HG03342 (cell line): ENCODE measurements at regions not wholly inside any gene's neighbourhood (a gene's known extent, or its start where the extent isn't known, plus 50 kb on each side); places are given as distances from the start of the nearest gene placed in this dataset.

Experiments used
- ATAC-seq: cut with Tn5 transposase; IDR thresholded peaks from one replicate; pipeline ENCODE4 v1.9.1; 2021; ENCODE audit warnings: mild to moderate bottlenecking, moderate library complexity; ENCODE audit not compliant: unreplicated experiment

DNA sequence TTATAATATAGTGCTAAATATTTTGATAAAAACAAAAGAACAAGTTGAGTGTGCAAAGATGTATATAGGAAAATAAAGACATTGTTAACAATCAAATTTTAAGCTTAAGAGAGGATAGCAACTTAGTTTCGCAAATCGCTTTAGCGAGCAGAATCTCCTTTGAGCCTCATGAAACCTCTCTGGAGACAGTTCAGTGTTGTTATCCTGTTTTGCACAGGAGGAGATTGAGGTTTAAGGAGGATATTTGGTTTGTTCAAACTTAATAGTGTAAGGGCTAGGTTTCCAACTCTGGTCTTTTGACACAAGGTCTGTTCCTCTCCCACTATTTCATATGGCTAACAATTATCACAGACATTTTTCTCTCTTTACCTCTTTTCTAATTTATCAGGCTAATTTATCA, 1848.5 kb upstream of the TENM3 start:
- ATAC-seq = no peak

DNA sequence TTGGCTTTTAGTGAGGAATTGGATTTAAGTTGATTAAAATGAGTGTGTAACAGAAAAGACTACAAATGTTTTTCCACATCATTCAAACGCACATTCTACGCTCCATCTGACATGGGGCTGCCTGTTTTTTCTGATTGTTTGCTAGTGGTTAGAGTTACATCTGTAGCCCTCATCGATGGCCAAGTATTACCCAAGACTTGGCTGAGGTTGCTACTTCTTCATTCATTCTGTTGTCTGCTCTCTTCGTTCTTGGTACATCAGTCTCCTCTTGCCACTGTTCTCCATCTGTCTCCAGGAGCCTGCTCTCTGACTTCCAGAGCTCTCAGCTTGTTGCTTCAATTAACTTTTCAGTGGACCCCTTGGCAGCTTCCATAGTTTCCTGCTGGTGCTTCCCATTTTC, 1844.6 kb upstream of the TENM3 start:
- ATAC-seq = no peak

DNA sequence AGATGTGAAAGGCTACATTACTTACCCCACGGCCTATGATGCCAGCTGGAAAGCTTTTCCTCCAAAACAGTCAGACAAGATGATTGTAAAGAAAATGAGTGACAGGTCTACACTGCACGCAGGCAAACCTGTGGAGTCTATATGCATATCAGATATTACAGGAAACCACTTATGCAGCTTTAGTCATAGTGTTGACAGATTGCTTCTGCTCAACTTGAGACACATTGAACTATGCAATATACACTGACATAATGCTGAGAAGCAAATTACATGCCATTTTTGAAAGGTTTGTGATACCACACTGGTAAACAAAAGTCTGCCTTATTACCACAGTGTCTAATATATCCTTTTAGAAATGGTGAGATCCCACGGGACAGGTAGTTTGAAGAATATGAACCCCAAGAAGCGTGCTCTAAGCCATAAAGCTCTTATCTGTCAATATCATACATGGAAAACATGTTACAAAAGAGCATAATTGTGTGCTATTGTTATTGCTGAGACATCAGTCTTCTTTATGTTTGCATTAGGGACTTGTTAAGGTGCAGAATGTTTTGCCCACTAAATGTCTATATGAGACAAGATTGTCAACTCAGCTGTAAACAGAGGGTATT, 1835.8 kb upstream of the TENM3 start:
- ATAC-seq = no peak

DNA sequence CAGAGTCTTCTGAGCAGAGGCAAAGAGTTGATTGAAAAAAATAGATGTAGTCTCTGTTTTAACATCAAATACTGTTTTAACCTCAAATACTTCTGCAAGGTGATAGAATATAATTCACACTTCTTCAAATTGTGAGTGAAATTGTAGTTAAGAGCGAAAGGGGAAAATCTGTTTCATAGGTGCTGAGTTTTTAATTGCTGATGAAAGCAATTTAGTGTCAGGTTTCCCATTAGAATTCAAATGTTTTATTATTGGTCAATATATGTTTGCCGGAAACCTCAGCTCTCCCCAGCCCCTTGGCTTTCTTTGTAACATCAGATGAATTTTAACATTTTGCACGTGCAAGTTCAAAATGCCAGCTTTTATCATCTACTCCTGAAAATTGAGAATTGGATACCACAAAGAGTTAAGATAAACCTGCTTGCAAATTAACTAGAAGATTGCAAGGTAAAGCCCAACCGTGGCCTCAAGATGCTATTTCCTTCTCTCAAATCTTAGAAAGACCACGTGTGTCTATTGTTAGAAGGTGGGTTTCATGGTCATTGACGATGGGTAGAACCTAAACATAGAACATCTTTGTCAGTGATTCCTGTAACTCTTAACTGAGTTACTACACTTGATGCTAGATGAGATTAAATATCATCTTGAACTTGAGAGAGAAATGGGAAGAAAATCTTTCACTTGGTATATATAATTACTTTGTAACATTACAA, 1824.2 kb upstream of the TENM3 start:
- no peak for ATAC-seq

DNA sequence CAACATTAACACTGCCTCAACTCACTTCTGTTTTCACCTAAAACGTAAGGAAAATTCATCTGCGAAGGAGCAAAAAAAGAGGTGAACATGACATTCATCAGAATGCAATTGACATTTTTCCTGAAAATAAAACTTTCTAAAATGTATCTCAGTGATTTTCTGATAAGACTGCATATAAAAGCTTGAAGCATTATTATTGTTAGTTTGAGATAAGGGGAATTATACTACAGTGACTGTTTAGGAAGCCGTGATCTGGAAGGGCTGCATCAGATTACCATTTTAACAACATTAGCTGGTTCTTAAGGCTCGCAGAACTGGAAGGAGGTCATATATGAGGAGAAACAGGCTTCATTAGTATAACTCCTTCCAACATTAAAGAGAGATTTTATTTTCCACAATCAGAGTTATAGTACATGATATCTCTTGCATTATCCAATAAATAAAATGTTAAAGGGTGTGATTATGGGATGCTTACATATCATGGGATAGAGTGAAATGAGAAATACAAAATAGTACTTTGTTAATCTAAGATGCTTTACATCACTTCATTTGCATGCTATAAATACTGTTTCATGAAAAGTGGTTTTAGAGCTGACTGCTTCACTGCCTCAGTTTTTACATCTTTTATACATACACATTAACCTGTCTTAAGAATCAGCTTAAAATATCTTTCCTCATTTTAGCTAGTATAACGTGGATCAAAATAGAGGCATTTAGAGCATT, 1820.1 kb upstream of the TENM3 start:
- ATAC-seq = no peak

DNA sequence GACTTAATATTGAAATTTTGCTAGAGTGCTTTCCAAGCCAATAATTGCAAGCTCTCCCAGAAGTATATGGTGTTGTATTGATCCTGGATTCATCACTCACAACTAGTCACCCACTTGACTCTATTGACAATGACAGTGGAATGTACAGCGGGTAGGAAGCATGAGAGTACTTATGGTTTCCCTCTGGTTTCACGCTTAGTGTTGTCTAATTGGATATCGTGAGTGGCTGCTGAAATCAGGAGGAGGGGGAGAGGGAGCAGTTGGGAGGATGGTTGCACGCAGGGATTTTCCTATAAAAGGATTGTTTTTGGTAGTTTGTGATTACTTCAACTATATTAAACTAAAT, 1819.5 kb upstream of the TENM3 start:
- ATAC-seq = no peak

DNA sequence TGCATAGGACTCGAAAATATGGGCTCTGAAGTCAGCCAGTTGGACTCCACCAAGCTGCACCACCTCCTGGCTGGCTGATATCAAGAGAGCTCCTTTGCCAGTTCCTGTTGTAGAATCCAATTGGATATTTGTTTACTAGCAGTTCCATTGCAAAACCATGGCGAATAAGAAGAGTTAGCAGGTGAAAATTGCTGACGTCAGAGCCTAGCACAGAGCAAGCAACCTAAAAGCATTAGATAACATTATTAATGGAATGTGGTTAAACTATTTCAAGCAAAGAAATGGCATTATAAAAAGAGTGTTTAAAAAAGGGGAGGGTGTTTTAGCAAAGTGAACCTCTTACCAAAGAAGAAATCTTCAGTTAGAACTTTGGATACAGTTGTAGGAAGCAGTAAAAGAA, 1816.3 kb upstream of the TENM3 start:
- no peak for ATAC-seq

DNA sequence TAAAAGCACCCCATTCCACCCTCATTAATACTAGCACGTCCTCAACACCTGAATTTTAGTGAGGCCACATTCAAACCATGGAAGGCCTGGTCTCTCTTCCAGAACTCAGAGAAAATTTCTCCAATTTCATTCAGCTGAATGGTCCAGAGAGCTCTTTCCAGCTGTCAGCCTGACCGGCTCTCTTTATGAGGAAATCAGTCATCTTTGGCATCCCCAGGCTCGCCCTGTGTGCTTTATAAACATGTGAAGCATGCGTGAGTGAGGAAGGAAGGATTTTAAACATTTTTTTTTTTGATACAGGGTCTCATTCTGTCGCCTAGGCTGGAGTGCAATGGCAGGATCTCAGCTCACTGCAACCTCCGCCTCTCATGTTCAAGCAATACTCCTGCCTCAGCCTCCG, 1812.9 kb upstream of the TENM3 start:
- no peak for ATAC-seq

DNA sequence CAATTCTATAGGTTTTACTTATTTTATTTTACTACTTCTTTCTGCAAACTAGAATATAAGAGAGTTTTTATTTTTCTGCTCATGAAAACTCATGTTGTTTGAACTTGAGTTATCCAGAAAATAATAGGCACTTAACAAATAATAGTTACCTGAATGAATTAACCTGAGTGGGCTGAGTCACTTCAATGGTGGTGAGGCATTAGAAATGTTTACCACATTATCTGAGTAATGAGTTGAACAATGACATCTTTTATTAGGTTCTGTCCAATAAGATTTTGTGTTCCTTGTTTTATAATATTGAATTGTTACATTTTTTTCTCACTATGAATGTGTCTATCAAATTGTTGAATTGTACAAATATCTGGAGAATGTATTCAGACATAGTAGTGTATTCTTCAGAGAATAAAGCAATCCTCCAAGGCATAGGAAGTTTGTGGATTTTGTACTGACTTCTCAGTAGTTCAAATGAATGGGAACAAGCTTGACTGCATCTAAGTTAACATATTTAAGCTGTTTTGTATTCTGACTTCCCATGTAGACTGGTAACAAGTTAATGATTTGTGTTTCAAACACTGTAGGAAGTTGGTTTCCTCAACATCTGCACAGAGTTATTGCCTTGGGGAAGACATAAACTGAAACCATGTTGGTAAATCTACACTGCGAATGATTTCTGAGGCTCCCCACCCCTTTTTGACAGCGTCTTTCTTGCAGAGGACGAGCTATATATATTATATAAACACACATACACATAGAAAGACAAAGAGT, 1808.9 kb upstream of the TENM3 start:
- peak; percentile 75 for ATAC-seq

DNA sequence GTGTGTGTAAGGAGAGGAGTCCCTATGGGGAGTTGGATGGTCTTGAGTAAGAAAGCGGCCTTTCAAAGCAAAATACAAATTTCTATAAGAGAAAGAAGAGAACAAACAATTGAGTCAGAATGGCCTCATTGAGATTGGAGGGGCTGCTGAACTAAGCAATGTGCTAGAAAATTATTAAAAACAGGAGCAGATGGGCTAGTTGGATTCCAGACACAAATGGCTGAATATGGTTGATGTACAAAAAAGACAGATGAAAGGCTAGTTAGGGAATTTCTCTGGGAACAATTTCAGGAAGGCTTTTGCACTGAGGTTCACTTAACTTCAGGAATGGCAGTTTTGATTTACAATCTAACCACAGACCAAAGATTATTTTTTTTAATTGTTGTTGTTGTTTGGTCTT, 1806.8 kb upstream of the TENM3 start:
- ATAC-seq = no peak

DNA sequence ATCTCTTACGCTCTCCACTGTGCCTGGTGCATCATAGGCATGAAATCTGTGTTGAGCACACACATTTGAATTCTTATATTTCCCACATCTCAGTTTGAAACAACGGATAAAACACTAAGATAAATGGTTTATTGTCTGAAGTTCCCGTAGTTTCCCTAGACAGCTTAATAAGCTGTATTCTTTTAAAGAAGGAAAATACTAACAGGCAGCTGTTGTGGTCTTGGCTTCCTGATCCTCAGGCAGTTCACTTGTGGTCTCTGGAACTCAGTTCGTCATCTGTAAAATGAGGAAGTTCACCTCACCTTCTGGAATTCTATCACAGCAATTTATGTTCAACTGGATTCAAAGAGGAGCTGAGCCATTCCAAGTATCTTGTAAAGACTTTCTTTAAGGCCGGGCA, 1805.6 kb upstream of the TENM3 start:
- ATAC-seq = no peak

DNA sequence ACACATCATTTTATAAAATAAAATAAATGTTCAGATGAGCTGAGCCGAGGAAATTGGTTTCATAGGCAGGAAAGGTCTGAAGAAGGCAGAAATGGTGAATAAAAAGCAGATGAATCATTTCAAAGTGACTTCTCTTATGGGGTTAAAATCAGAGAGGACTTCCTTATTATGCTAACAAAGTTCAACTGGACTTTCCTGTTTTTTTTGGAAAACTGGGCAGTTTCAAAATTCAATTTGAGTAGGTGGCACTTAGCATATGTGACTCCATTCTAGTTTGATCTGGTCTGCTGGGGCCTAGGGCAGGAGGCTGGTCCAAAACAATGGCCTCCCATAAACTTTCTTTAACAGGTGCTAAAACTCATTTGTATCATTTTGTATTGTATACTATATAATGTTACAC, 1794.9 kb upstream of the TENM3 start:
- ATAC-seq = no peak

DNA sequence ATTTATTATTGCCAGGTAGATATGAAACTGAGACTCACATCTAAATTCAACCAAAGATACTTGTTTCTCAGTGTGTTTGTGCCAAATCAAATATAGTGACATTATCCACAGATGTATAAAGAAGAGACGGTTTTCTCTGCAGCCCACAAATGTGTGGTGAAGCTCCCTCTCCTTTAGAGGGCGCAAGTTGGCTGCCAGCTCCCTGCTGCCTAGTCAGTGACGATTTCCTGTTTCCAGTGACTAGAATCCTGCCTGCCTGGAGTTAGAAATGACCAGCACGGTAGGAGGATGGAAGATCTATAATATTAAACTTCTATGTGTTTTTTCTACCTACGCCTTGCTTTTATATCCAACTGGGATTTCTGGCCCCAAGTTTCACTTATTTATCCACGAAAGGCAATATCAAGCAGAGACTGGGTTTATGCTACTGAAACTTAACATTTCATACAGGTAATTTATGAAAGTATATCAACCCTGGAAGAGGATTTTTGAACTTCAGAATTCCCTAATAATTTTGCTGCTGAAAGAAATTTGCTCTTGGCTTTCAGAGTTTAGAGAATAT, 1793.7 kb upstream of the TENM3 start:
- ATAC-seq = no peak

DNA sequence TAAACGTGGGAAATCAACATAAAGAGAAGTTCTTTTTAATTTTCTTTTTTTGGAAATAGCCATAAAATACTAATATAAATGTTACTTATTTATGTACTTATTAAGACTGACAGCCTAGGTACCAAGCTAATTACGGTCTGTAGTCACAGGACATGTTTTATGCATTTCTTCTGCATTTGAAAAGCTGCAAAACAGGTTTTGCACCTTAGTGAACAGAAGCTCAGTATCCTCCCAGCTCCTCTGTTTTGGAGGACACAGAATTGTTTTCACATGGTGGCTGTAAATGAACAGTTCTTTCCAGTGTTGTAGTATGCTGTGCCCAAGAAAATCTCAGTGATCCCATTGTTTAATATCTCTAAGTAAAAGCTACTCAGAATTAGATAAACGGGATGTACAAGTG, 1788.0 kb upstream of the TENM3 start:
- ATAC-seq = no peak

DNA sequence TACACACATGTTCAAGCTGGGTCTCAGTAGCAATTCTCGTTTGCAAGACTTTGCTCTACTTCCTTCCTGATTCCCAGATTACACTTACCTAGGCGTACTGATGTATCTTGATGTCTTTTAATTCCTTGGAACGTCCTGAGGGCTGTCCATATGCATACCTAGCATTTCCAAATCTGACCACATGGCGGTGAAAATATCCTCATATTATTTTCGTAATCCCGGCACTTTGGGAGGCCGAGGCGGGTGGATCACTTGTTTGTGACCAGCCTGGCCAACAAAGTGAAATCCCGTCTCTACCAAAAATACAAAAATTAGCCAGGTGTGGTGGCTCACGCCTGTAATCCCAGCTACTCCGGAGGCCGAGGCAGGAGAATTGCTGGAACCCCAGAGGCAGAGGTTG, 1786.3 kb upstream of the TENM3 start:
- ATAC-seq = no peak

DNA sequence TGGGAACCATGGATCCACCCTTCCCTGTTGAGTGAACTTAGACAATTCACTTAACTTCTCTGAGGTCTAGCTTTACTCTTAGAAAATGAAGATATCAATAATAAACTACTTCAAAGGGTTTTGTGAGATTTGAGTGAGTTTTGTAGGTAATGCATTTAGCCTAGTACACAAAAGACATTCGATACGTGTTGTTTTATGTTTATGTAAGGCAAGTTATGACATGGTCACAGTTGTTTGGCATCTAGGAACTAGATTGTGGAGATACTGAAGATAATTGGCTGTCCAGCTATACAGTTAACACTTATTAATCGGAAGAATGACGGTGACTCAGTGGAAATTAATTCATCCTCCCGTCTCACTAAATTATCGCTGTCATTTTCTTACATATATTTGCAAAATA, 1781.1 kb upstream of the TENM3 start:
- no peak for ATAC-seq

DNA sequence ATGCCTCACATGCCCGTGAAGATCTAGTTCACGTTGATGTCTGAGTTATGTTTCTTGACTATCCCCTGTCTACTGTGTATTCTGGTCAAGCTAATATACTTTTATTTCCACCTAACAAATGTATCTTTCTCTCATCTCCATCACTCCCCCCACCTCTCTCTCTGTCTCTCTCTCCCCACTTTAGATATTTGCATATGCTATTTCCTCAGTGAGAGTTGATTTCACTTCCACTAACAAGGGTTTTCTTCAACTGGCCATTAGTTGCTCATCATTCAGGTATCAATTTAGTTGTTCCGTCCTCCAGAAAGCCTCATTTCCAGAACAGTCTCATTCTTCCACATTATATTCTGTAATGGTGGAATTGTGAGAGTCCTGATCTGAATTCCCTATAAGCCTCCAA, 1777.8 kb upstream of the TENM3 start:
- ATAC-seq = no peak

DNA sequence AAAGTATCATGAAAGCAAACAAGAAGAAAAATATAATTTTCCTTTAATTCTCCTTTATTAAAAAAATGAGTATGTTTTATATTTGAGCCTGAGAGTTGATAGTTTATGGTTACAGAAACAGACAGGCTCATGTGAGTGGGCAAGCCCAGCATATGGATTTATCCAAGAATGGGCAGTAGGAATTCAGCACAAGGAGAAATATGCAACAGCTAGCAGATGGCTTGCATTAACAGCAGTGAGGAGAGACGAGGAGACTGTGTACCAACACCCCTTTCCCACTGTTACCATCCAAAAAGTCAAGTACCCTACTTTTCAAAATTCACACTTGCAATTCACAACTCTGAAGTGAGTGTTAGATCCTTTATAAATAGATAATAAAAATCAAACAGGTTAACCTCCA, 1760.2 kb upstream of the TENM3 start:
- ATAC-seq = no peak

DNA sequence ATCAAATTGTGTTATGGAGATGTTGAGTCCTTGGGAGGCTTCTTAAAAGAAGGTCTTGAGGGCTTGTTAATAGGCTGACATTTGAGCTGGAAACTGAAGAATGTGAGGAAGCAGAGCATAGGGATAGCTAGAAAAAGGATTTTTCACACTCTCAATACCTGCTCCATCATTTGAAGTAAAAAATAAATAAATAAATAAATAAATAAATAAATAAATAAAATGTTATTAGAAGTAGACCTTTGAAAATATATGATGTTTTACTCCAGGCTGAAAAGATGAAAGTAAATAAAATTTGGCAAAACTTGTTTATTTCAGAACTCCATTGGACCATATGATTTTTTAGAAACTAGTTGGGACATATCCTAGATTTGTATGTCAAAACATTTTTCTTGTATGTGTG, 1757.8 kb upstream of the TENM3 start:
- no peak for ATAC-seq

DNA sequence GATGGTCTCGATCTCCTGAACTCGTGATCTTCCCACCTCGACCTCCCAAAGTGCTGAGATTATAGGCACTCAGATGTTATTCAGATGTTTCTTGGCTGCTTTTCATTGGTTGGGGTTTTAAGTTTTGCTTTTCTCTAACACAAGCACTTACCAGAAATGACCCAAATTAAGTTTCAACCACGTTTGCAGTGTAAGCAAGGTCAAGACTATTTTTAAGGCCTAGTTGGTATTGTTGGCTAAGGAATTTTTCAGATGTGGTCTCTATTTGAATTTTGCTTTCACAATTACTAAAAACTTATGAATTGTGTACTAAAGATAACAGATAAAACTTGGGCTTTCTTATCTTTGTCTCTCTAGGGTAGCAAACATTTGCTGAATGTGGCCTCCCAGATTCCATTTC, 1756.9 kb upstream of the TENM3 start:
- ATAC-seq = no peak

DNA sequence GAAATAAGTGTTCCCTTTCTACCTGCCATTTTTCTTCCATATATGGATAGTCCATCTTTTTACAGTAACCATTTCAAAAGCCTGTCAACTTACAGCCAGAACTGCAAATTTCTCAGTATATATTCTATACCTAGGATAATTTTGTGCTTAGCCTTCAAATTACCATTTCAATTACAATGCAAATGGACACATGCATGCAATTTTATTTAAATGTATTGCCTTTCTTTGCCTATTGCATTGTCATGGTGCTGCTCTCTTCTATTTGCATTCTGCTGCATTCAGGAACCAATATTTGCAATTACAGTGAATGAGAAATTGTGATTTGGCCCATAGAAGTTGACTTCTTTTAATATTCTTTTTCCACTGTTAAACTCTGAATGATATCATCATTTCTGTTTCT, 1753.4 kb upstream of the TENM3 start:
- ATAC-seq = no peak
